ENCODE measurements at regions not wholly inside any gene's neighbourhood (a gene's known extent, or its start where the extent isn't known, plus 50 kb on each side); places are given as distances from the start of the nearest gene placed in this dataset.

DNA sequence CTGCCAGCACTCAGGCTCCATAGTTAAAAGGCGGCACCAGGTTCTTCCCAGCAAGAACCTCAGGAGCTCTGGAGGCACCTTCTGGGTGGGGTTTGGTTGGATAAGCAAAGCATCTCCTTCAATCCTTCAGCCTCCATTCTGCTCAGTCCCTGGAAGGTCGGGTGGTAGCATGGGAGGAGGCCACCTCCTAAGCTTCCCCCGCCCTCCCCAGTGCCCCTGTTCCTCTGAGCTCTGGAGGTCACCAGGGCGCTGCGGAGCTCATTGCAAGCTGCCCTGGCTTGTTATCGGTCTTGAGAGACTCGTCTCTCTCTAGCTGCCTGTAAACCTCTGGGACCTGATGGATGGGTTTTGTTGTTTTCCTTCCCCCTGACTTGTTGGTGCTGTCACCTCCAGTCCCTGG is 124.8 kb downstream of the RPLP1 start:
- DNase-seq = no peak

DNA sequence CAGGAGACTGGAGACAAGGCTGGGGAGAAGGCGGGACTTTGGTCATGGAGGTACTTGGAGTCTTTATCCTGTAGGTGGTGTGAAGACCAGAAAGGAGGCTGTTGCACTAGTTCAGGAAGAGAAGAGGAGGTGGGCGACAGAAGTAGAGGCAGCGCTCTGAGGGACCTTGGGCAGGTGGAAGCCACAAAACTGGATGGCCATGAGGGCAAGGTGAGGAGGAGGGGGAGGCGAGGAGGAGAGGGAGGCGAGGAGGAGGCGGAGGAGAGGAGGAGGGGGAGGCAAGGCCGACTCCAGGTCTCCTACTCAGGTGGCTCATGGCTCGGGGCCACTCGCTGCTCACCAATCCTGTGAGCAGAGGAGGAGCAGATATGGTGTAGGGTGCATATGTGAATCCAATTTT is 125.6 kb downstream of the RPLP1 start:
- no peak for DNase-seq

DNA sequence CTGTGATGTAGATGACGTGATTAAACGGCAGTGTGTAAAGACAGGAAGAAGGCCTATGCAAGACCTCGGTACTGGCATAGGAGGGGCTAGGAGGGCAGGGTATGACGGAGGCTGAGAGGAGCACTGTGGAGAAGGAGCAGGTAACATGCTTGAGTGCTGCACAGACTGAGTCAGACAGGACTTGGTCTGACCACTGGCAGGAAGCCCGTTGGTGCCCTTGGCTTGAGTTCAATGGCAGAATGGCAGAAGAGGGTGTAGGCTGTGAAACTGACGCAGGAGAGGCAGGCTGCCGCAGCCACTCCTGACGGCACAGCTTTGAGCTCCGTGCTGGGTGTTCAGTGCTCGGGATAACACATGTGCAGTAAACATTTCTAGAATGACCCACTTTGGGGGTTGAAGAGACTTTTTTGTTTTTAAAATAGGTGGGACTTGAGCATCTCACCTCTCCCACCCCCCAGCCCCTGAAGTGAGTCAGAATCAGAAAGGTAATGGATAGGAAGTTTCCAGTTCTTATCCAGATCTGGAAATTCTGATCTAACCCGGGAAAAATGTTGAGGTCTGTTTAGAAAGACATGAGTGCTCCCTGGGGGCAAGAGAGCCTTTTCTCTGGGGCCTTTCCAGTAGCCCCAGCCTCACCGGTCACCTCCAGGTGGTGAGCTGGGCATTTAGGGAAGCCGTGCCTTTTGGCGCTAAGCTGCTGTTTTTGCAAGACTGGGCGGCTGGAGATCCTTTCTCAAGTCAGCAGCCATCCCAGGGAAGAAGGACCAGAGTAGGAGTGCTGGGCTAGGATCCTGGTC is 126.4 kb downstream of the RPLP1 start:
- DNase-seq = no peak

DNA sequence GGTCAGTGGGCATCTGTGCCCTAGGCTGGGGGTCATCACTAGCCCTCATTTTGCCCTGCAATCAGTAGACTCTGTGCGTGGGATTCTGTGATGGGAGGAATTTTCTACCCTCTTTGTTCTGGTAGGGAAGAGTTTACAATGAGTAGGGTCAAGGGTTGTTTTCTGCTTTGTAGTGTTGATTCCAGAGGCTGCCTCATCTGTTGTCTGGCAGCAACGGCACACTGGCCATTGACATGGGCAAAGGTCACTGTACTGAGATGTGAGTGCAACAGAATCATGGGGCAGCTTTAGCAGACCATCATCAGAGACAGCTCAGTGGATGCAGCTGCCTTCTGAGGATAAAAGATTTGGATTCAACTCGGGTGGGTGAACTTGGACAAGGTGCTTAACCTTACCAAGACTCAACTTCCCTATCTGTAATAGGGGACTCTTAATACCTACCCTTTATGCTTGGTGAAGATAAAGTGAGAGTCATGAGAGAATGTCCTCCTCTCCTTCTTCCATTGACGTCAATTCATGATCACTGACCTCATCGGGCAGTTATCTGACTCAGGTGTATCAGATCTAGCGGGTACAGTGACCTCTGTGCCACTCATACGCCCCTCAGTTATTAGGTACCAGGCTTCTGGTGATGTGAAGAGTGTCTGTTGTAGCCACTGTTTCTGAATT is 127.5 kb downstream of the RPLP1 start:
- no peak for DNase-seq

DNA sequence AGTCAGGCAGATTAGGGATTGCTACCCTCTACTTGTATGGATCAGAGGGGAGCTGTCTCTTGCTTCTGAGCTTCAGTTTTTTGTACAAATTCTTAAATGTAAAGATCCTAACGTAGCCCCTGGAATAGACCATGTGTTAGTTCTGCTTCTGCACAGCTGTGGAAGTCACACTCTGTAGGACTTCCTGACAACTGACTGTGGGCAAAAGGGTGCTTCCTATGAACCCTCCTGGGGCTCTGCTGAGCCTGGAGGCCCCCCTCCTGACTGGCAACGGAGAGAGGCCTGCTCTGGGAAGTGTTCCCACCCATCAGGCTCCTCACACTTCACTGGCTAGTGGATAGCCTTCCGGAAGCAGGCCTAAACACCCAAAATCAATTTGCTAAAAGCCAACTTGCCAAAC is 131.0 kb downstream of the RPLP1 start:
- DNase-seq = no peak

DNA sequence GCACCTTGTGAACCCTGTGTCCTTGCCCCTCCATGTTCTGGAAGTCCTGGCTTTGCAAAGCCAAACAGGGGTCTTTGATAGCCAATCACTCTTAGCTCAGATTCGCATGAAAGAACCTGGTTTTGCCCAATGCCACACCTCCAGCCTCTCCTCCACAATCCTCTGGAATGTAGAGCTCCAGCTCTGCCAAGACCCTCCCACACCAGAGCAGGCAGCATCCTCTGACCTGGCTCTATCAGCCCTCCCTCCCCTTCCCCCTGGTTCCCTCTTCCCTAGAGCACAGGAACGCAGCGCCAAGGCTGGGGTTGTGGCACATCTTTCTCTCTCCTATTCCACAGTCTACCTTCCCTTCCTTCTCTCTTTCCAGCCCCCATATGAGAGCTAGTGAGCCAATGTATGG is 133.3 kb downstream of the RPLP1 start:
- no peak for DNase-seq

DNA sequence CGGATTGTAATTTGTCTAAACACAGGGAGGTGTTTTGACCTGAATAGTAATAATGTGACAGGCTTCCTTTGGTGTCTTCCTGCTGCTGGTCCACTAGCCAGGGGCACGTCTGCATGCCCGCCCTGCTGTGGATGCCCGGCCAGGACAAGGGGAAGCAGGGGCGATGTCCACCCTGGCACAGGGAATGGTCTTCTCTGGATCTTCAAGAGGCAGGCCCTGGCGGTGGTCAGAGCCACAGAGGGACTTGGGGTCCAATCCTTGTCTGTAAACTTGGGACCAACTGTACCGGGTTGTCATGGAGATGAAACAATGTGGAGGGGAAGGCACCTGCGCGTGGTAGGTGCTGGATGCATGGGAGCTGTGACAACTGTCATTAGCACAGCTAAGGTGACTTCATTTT is 134.1 kb downstream of the RPLP1 start:
- no peak for DNase-seq

DNA sequence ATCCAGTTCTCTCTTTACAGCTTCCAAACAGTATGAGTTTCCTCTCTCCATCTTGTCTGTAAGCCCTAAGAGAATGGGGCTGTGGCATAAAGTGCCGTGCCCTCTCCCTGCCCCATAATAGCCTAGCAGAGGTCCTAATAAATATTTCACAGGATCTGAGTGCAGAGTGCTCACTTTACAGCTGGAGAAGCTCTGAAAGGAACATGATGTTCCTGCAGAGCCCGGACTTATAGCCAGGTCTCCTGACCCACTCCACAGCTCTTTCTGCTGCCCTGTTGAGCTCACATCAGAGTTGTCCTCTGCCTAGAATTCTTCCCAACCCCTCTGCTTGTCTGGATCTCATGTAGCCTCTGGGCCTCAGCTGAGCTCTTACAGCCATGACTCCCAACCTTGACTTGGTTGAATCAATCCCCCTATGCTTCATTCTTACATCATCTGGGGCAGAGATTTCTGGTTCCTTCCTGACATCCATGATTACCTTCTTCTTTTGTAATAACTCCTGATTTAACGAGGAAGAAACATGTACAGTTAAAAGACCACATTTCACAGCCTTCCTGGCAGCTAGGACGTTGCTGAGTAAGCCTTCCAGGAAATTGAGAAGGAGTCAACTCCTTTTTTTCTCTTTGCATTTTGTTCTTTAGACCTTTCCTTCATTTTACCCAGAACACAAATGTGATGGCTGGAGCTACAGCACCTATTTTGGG is 135.3 kb downstream of the RPLP1 start:
- DNase-seq = no peak

DNA sequence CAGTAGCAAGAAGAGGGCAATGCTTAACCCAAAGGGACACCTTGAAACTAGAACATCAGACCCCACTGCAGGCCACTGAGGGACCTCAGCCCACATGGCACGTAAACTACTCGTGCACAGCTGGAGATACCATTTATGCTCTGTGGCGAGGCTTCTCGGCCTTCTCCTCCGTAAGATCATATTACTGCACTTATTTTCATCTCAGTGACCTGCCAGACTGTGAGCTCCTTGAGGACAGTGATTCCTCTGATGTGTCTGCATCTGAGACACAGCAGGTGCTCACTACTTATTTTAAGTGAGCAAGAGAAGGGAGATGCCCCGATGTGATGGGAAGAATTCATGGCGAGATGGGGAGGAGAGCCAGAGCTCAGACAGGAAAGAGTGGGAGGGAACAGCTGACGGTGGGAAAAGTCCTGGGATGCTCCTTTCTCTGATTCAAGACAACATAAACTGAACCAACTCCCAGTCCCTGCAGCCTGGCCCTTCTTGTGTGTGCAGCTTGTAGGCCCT is 137.6 kb downstream of the RPLP1 start:
- no peak for DNase-seq

DNA sequence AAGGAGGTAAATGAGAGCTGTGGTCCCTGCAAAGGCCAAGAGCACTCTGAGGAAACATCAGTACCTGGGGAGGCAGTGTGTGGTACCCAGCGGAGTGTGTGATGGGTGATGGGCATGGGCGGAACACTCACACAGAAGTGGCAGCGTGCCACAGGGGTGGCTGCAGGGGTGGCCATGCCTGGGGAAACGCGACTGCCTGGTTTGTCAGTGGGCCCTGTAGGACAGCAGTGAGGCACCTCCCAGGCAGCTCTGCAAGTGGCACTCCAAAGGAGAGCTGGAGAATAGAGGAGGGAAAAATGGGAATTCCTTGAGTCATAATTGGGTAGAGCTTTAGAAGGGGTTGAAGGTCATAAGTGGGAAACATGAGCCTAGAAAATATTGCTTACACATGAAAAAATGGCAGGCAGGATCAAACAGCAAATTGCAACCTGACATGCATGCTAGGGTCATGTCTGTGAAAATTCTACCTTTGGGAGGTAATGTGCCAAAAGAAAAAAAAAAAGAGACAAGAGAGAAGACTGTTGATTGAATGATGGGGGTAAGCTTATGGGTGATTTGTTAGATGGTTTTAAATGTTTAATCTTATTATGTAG is 138.4 kb downstream of the RPLP1 start:
- DNase-seq = no peak

DNA sequence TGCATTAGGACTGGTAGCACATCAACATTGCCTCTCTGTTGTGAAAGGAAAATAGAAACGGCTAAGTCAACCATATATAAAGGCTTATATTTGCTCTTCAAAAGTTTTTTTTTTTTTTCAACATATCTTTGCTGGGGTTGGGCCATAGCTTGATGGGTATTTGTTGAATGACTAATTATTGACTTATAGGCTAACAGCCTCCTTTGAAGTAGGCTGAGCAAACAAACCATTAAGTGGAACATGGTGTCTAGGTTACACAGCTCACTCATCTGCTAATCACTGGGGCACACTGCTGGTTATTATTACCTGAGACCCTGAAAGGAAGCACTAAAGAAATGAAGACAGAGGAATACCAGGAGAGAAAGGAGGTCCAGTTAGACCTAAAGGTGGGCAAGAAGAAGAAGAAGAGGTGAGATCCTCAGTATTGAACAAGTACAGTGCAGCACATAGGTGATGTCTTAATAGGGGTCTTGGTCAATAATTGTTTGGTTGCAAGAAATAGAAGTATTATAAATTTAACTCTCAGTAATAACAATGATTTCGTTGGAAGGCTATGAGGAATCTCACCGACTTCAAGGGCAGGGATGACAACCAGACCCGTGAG is 139.4 kb downstream of the RPLP1 start:
- no peak for DNase-seq

DNA sequence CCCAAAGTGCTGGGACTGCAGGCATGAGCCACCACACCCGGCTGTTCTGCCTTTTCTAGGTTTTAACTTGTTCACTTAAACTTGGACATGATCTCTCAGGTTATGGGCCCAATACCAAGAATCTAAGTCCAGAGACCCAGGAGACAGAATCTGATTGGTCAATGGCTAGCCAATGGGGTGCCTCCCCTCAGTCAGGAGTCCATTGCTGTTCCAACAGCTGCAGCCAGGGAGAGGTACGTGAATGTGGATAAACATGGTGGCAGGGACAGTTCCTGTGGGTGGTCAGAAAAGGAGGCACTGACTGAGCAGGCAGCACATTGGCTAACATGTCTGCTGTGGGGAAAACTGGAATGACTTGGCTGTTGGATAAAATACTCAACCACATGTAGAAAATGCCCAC is 140.3 kb downstream of the RPLP1 start:
- DNase-seq = no peak

DNA sequence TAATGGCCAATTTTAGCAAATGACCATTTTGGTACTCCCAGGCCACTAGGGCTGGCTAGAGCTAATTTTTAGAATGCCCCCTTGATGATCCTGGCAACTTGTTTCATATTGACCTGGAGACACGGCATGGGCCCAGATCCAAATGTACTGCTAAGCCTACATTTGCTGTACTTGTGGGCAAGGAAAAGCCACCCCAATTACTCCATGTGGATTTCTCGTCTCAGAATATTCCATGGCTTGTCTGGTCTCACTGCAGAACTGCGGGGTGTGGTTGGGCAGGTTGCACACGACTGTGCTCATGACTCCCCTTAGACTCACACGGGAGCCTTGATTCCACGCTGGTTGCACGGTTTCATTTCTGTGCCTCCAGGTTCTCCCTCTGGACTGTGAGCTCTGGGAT is 140.9 kb downstream of the RPLP1 start:
- DNase-seq = no peak

DNA sequence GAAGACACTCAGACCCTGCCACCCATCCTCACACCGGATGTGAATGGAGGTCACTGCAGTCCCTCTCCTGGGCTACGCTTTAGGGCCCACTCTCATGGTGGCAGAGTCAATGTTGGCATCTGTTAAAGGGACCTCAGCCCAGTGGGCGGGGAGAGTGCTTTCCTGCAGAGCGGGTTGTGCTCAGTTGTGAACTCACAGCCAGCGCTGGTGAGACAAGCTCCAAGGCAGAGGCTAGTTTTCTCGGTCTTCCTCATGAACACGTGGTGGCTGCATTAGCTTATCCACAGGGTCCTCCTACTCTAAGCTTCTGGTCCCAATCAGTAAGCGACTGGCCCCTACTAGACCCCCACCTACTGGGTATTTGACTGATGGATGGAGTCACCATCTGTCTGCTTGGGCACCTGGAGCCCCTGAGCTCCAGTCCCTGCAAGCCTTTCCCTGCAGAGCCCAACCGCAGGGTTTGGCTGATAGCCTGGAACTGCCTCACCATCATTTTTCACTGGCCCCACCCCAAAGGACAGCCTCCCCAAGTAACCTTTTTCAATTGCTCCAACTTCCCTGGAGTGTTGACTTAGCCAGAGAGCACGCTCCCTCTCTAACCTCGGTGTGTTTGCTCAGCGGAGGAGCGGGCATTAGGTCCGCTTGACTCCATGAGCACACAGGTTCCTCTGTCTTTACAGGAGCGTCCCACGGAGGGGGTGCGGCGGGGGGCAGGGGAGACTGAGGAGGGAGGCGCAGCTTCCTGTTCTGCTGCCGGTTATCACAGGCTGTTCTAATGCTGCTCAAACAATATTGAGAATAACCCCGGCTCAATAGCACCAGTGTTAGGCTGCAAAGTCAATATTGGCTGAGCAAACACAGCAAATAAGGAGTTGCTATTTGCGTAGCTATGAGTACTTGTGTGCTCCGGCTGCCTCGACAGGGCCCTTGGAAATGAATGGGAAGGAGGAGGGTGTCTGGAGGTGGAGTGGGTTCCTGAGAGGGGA is 141.7 kb downstream of the RPLP1 start:
- no peak for DNase-seq

DNA sequence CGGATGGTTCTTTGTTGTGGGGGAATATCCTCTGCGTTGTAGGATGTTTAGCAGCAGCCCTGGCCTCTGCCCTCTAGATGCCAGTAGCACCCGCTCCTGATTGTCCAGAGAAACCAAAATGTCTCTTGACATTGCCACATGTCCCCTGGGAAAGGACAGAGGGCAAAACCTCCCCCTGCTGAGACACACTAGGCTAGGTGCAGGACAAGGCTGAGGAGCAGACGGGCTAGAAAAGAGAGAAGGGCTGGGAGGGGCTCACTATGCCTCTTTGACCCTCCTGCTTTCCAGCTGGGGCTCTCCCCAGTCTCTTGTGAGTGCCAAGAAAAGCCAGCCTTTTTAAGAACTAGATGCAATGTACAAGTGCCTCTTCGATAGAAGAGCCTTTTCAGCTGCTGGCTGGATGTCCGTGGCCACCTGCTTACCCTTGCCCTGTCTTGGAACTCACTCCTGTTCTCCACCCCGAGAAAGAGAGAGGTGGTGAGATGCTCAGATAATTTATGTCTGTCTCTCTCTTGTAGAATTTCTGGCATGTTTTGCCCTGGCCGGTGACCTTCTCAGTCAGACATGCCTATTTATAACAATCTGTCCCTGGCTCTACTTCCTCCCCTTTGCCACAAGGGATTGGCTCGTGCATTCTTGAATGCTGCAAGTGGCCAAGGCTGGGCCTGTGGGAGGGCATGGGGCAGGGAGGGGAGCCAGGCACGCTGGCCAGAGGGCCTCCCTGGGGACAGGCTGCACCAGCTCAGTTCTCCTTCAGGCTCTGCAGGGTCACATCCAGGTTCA is 142.6 kb downstream of the RPLP1 start:
- DNase-seq = no peak

DNA sequence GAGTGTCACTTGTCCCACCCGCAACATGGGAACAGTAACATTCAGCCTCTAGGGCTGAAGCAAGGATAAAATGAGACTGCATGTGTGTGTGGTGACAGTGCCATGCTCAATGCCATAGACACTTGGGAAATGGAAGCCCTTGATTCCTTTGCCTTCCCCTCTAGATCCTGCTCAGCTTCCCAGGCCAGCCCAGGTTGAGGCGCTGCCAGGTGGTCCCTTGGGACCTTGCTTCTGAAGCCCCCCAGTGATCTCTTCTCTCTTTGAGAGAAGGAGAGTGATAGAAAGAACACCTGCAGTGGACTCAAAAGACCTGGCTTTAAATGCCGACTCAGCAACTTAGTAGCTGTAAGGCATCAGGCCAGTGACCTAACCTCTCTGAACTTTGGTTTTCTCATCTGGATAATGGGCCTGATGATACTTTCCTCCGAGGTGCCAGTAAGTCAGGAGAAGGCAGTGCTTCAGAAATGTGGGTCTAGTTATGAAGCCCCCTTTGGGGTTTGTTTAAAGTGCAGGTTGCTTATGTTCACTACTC is 144.5 kb downstream of the RPLP1 start:
- no peak for DNase-seq

DNA sequence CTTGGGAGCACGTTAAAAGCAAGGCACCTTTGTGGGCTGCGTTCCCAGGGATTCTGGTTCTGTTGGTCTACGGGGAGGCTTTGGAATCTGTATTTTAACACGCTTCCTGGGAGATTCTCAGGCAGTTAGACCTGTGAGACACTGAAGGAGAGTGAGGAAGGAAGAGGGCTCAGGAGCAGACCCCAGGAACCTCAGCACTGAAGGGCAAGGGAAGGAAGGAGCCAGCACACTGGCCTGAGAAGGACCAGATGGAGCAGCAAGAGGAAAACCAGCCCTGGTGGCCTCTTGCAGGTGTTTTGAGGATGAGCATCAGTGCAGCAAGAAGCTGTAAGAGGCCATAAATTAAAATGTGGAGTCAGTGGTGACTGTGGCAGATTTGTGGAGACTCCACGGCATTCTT is 146.7 kb downstream of the RPLP1 start:
- DNase-seq = no peak

DNA sequence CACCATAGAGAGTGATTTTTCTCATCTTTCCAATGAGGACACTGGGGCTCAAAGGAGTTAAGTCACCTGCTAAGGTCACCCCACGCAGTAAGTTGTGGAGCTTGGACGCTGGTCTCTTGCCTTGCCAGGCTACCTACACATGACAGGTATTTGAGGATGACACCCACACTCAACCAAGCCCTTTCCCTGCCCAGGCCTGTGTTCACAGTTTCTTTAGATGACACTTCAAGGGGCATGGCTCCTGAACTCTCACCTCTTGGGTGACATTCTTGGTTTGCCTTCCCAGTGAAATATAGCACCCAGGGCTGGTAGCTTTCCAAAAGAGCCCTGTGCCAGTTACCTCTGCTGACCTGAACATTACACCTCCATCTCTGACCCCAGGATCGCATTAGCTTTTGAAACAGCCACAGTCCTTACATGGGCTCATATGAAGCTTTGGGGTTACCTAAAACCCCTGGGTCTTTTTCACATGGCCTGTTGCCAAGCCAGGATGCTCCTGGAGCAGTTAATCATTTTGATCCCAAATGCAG is 148.0 kb downstream of the RPLP1 start:
- no peak for DNase-seq

DNA sequence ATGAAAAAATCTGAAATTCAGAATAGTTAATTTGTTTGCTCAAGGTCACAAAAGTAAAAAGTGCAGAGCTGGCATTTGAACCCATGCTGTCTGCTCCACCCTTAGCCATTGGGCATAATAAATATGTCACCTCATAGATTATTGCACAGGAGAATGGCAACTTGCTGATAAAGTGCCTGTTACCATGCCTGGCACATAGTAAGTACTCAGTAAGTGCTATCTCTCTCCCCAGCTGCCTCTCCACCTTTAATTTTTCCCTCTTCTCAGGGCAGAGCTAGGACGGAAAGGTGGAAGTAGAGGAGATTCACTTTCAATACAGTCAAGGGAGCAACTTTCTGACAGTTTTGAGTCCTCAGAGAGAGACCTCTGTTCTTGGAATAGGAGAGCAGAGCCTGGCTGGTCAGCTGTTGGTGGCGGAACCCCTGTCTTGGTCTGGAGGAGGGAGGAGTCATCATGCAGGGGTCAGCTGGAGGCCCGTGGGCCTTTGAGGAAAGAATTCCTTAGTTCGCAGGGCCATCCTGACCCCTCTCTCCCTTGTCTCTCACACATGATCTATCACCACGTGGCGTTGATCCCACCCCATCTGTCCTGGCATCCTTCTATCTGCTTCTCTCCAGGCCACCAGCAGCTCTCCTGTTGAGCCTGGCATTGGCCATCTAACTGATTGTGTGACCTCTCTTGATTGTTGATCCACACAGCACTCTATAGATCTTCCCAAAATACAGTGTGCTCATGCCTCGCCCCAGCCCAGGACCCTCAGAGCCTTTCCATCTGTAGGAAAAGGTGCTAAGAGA is 149.3 kb downstream of the RPLP1 start:
- DNase-seq = no peak

DNA sequence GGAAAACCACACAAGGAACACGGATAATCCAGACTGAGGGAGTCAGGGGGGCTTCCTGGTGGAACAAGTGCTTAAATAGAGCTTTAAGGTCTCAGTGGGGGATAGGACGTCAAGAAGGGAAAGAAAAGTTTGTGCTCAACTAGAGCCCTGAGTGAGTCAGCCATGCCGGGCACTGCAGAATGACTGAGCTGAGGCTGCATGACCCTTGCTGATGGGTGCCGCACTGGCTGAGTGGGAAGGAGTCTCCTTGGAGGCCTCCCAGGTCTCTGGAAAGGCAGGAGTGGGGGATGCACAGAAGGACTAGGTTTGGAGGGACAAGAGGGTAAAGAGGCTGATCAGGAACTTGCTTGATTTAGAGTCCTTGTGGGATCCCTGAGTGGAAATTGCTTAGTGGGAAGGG is 150.3 kb downstream of the RPLP1 start:
- no peak for DNase-seq

Data from stimulated activated CD4-positive, alpha-beta T cell treated with anti-CD3 and anti-CD28 coated beads, Interleukin-12 subunit alpha, Interleukin-12 subunit beta, amount 100 ng/mL, for 4 hours (primary cell).